Mesothelial cell of epicardium (in vitro differentiated cells): ENCODE measurements at regions not wholly inside any gene's neighbourhood (a gene's known extent, or its start where the extent isn't known, plus 50 kb on each side); places are given as distances from the start of the nearest gene placed in this dataset.

Source experiments
- DNase-seq, 2 experiments: peaks; one replicate each; pipeline ENCODE4 v3.0.0; 2021; ENCODE audit warnings: low spot score in 2 of 2; ENCODE audit not compliant: unreplicated experiment in 2 of 2
- H3K27ac Mint-ChIP-seq: 2 replicates; pipeline ENCODE4 v1.8.0; 2021; ENCODE audit warnings: mixed read lengths
- H3K27me3 Mint-ChIP-seq: 2 replicates; pipeline ENCODE4 v1.8.0; 2021; ENCODE audit warnings: low read depth, mixed read lengths
- H3K36me3 Mint-ChIP-seq: 2 replicates; pipeline ENCODE4 v1.8.0; 2021; ENCODE audit warnings: mixed read lengths
- H3K4me1 Mint-ChIP-seq: 2 replicates; pipeline ENCODE4 v1.8.0; 2021; ENCODE audit warnings: mixed read lengths
- H3K4me3 Mint-ChIP-seq: 2 replicates; pipeline ENCODE4 v1.8.0; 2021; ENCODE audit warnings: mild to moderate bottlenecking, moderate library complexity, mixed read lengths
- H3K9me3 Mint-ChIP-seq: 2 replicates; pipeline ENCODE4 v1.8.0; 2021; ENCODE audit warnings: mixed read lengths
- CTCF ChIP-seq: fragments of 200-600 bp; sonication (generic); IDR thresholded peaks from one replicate; pipeline ENCODE4 v1.5.0; 2021; ENCODE audit warnings: antibody characterized with exemption; ENCODE audit not compliant: unreplicated experiment

GRCh38 chr13:81394640-81395039, 1053.7 kb upstream of the SPRY2 start:
- H3K4me3 Mint-ChIP-seq, result no peak overlapping the region
- no peaks in the 10 kb centered on the region for H3K36me3 Mint-ChIP-seq
- H3K9me3 Mint-ChIP-seq, result peaks cover 14% of the 10 kb centered on the region
- H3K4me1 Mint-ChIP-seq, result peaks cover 37% of the 10 kb centered on the region
- no peak for DNase-seq
- no peak for TF ChIP-seq CTCF
- no peaks in the 10 kb centered on the region for H3K27me3 Mint-ChIP-seq
- peak overlapping the region; percentile 35 for H3K27ac Mint-ChIP-seq

- Mint-ChIP-seq H3K27me3 (no peaks in the 10 kb centered on the region), H3K9me3 (peaks cover 14% of the 10 kb centered on the region), H3K4me3 (no peak overlapping the region), H3K4me1 (peaks cover 37% of the 10 kb centered on the region), H3K36me3 (no peaks in the 10 kb centered on the region), H3K27ac (peak overlapping the region; percentile 74)
- no peak for TF ChIP-seq CTCF
- DNase-seq, result no peak
These were observed 1052.8 kb upstream of the SPRY2 start for GRCh38 chr13:81393721-81394120.

GRCh38 chr13:81393110-81393509, 1052.2 kb upstream of the SPRY2 start:
- no peak overlapping the region for H3K4me3 Mint-ChIP-seq
- TF ChIP-seq CTCF, result no peak
- H3K4me1 Mint-ChIP-seq, result peaks cover 37% of the 10 kb centered on the region
- no peak for DNase-seq
- peaks cover 14% of the 10 kb centered on the region for H3K9me3 Mint-ChIP-seq
- H3K27ac Mint-ChIP-seq, result peak overlapping the region; percentile 74
- no peaks in the 10 kb centered on the region for H3K27me3 Mint-ChIP-seq
- H3K36me3 Mint-ChIP-seq, result no peaks in the 10 kb centered on the region

- Mint-ChIP-seq H3K4me3 (no peak overlapping the region), H3K4me1 (peaks cover 19% of the 10 kb centered on the region), H3K27ac (no peak overlapping the region), H3K36me3 (peaks cover 7% of the 10 kb centered on the region), H3K9me3 (peaks cover 20% of the 10 kb centered on the region), H3K27me3 (no peaks in the 10 kb centered on the region)
- no peak for DNase-seq
- no peak for TF ChIP-seq CTCF
These were observed 1047.5 kb upstream of the SPRY2 start for GRCh38 chr13:81388400-81388799.

- H3K27ac Mint-ChIP-seq, result peak overlapping the region; percentile 70
- peaks cover 18% of the 10 kb centered on the region for H3K9me3 Mint-ChIP-seq
- no peak for TF ChIP-seq CTCF
- H3K27me3 Mint-ChIP-seq, result no peaks in the 10 kb centered on the region
- no peak overlapping the region for H3K4me3 Mint-ChIP-seq
- H3K36me3 Mint-ChIP-seq, result peaks cover 7% of the 10 kb centered on the region
- H3K4me1 Mint-ChIP-seq, result peaks cover 10% of the 10 kb centered on the region
- DNase-seq, result no peak
These were observed 1042.5 kb upstream of the SPRY2 start for GRCh38 chr13:81383444-81383843.

GRCh38 chr13:81382246-81382645, 1041.3 kb upstream of the SPRY2 start:
- peaks cover 14% of the 10 kb centered on the region for H3K4me1 Mint-ChIP-seq
- no peak overlapping the region for H3K4me3 Mint-ChIP-seq
- peaks cover 18% of the 10 kb centered on the region for H3K9me3 Mint-ChIP-seq
- DNase-seq, result no peak
- no peak for TF ChIP-seq CTCF
- H3K36me3 Mint-ChIP-seq, result peaks cover 7% of the 10 kb centered on the region
- H3K27me3 Mint-ChIP-seq, result no peaks in the 10 kb centered on the region
- no peak overlapping the region for H3K27ac Mint-ChIP-seq
